ENCODE measurements at regions not wholly inside any gene's neighbourhood (a gene's known extent, or its start where the extent isn't known, plus 50 kb on each side); places are given as distances from the start of the nearest gene placed in this dataset.

Small RNA genes in the stretch of these regions (small RNA-seq; reads per million reads assigned to genes)
- 0 to 0.43 (median 0) reads per million in 6 experiments for gene RNU6-1163P

All from A549 (cell line).